GM18517 (cell line): ENCODE measurements at regions not wholly inside any gene's neighbourhood (a gene's known extent, or its start where the extent isn't known, plus 50 kb on each side); places are given as distances from the start of the nearest gene placed in this dataset.

Experiments
- ATAC-seq: cut with Tn5 transposase; IDR thresholded peaks from one replicate; pipeline ENCODE4 v1.9.1; 2021; ENCODE audit warnings: mild to moderate bottlenecking, moderate library complexity; ENCODE audit not compliant: unreplicated experiment

DNA sequence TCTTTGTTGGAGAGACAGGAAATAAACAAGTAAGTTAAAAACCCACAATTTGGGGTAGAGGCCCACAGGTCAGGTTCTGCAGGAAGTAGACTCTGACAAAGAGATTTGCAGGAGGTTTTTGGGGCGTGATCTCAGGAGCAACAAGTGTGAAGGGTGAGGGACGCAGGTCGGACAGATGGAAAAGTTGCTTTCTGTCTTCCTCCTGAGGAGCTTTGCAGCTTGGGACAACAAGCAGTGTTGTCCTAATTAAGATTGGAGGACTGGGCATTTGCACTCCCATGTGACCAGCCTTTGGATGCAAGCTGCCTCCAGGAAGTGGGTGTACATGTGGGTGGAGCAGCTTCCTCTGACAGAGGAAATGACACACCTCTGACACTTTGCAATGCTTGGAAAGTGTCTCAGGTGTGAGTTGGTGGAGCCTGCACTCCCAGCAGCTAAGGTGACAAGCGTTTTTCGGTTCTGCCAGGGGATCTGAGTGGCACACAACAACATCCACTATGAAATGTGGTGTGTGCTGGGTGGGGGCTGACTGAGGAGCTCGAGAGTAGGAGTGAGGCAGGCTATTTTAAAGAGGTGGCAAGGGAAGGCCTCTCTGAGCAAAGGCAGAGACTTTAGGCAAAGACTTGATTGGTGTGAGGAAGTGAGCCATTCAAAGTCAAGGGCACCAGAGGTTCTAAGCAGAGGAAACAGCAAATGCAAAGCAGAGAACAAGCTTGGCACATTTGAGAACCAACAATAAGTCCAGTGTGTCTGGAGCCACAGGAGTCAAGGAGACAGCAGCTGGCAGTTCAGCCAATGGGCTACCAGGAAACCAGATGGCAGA lies 339.8 kb upstream of the GATB start:
- peak; percentile 62 for ATAC-seq

DNA sequence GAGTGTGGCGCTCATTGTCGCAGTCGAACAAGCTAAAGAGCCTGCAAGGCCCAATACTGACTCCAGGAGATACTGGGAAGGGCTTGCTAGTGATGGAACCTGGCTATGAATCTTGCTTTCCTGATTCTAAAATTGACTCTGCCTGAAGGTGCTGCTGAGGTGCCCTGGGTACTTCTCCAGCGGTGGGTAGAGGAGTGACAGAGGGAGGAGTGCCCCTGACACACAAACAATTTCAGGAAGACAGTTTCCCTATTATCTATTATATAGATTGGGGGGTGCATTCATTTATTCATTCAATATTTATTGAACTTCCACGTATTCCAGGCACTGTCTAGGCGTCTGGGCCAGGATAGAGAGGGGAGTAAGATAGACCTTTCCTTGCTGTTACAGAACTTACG lies 339.2 kb upstream of the GATB start:
- ATAC-seq = no peak

DNA sequence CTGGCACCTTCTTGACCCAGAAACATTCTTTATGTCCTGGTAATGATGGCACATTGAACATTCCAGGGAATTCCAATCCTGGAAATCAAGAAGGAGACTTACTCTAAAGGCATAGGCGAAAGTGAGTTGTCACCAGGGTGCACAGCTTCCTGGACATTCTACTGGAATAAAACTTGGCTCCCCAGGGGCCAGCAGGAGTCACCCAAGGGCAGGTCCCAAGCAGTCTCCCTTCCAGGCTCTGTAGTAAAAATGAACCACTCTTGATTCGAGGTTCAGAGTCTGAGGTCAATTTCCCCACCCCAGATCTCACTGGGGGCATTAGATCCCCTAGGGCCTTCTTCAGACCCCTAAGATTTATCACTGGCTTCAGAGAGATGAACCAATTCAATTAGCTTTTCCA lies 338.7 kb upstream of the GATB start:
- ATAC-seq = no peak

DNA sequence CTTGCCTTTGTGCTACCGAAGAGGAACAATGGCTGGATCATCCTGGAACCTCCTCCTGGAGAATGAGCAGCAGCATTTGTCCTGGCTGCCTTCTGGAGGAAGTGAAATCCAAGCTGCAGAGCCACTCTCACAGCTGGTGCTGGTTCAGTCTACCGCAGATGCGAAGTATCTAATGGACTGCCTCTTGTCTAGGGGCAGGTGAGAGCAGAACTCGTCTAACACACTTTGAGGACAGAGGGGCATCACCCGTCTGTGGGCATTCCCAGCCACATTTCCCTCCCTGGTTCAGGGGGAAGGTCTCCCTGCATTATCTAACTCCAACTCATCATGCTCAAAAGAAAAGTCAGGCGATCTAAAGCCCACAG lies 338.2 kb upstream of the GATB start:
- no peak for ATAC-seq

DNA sequence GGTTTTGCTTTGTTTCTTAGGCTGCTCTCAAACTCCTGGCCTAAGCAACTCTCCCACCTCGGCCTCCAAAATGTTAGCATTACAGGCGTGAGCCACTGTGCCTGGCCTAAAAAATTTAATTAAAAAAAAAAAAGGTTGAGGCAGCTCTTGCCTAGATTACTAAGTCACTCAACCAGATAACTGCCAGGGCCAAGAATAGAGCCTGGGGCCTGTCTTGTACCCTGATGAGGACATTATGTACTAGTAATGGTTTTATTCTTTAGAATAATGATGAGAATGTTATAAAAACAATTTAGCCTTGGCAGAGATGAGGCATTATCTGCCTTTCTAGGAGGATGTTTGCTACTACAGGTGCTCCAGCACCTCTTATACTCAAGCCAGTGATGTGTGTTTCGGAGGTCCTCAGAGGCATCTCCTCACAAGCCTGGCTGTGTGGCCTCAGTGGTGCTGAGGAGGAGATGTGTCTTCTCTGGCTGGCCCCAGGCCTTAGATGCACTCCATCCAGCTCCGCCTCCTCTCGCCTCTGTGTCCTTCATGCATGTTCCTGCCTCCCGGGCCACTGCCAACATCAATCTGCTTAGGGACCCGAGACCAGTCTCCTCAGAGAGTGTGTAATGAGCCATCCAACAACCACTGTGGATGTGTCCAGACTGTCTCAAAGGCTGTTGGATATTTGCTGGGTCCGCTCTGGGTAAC lies 337.7 kb upstream of the GATB start:
- ATAC-seq = no peak

DNA sequence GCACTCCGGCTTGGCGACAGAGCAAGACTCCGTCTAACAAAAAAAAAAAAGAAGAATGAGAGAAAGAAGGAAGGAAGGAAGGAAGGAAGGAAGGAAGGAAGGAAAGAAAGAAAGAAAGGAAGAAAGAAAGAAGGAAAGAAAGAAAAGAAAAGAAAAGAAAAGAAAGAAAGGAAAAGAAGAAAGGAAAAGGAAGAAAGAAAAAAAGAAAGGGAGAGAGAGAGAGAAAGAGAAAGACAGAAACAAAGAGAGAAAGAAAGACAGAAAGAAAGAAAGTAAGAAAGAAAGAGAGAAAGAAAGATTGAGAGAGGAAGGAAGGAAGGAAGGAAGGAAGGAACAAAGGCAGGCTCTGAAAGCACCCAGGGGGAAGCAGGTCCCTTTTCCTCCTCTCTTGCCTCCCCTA lies 336.6 kb upstream of the GATB start:
- ATAC-seq = no peak

DNA sequence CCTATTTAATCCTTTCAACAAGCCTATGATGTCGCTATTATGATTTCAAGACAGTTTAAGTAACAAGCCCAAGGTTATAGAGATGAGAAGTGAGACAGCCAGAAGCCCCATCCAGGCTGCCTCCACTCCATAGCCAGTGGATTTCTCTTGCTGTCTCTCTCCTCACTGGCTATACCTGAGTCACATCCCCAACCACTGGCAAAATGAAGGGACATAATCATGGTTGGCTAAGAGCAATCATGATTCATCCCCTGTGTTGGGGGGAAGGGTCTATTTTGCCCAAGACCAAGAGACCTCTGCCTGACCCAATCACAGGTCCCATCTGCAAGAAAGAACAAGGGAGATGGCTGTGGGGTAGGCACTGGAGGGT lies 334.9 kb upstream of the GATB start:
- no peak for ATAC-seq

DNA sequence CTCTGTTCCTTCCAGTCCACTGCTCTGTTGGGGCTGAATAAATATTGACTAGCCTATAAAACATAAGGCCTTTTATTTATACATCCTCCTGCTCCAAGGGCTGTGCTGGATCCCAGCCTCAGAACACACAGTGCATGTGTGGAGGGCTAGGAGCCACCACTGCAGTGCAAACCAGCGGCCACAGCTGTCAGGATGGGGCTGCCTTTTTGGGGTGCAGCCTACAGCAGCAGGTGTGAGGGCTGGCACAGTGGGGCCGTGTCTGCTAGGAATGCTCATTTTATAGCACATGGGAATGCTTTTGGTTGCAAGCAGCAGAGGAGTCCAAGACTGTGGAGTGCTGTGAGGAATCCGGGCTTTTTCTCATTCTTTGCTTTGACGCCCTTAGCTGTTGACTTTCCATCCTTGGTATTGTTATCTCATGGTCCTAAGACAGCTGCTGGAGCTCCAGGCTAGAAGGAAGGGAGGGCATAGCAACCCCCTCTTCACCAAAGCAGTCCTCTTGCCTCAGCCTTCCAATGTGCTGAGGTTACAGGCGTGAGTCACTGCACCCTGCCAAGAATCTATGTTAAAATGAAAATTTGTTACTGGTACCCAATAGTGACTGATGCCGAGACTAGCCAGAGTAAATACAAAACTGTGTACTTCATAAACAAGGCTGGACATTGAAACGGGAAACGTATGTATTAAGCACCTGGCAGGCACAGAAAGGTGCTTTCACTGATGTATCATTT lies 334.3 kb upstream of the GATB start:
- no peak for ATAC-seq

DNA sequence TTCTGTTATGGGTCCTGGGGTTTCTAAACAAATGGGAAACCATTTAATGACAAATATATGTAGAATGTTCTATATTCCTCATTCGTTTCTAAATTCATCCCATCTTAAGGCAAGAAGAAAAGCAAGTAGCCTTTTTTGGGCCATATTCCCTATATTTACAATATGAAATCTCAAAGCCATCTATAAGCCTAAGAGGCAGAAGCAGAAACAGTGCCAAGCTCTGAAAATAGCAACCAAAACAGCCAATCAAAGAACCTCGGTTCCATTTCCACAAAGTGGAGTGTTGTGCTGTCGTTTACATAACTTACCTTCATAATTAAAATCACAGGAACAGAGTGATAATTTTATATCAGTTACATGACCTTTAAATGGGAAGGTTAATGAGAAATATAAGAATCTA lies 330.6 kb upstream of the GATB start:
- no peak for ATAC-seq

DNA sequence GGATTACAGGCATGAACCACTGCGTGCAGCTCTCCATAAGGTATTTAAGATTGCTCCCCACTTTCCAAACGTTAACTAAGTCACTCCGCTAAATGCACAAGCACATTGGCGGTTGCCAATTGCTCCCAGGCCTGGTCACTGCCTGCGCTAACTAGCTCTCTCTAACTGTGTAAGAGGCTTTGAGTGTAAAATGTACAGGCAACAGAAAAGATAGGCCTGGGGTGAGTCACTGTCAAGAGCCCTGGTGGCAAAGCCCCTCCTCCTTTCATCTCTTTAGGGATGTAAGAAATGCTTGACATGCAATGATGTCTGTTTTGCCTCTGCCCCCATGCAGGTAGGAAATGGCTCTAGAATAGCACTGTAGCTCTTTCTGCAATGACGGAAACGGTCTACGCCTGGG lies 329.7 kb upstream of the GATB start:
- ATAC-seq = no peak

DNA sequence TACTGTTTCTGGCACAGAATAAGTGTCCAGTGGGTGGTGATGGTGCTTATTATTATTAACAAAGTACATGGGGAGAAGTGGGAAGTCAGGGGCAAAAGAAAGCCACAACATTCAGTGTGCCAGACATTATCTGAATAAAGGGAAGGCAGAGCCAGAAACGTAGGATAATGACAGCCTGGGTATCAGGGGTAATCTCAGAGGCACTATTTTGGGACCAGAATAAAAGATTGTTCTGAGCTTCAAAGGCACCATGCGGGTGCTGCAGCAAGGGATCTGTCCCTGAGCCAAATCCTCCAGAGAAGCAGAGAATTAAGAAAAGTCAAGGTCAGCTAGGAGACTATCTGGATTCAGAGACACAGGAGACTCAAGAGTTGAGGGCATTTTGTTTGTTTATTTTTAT lies 328.8 kb upstream of the GATB start:
- ATAC-seq = no peak

DNA sequence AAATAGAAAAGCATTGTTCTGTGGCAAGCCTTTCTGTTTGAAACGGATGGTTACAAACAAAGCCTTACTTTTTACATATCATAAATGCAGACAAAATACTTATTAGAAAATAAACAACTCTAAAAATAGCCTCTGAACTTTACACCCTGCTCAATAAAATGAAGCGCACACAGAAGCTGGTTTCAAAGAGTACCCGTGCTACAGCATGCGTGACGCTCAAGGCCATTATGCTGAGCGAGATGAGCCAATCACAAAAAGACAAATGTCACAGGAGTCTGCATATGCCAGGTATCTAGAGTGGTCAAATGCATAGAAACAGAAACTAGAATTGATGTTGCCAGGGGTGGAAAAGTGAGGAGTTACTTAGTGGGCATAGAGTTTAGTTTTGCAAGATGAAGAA lies 326.5 kb upstream of the GATB start:
- no peak for ATAC-seq

DNA sequence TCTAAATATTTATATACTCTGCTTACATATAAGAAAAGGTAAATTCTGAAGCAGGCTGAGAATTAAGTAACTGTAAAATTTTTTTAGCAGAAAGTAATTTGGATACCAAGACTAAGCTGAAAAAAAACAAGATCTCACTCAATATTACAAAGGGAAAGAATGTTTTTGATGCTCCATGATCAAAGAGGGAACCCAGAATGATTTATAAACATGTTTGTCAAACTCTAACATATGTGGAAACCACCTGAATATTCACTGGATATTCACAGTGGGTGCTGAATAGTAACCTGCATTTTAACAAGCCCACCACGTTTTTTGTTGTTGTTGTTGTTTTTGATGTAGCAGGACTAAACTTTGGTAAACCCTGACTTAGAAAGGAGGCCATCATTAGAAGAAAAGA lies 324.9 kb upstream of the GATB start:
- ATAC-seq = no peak

DNA sequence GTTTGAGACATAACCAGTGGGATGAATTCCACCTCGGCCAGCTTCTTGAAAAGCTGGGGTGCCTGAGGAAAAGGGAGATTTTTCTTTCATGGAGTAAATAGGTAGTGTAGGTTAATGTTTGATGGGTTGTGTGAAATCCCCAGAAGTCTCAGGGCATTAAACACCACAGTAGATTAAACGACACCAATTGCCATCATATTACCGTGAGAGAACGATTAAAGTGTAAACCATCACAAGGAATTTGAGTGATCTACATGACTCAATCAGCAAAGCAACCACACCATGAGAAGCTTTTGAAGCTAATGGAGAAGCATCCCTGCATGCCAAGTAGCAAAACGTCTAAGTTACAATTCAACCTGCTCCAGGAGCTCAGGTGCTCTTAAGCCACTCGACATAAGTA lies 322.5 kb upstream of the GATB start:
- no peak for ATAC-seq

DNA sequence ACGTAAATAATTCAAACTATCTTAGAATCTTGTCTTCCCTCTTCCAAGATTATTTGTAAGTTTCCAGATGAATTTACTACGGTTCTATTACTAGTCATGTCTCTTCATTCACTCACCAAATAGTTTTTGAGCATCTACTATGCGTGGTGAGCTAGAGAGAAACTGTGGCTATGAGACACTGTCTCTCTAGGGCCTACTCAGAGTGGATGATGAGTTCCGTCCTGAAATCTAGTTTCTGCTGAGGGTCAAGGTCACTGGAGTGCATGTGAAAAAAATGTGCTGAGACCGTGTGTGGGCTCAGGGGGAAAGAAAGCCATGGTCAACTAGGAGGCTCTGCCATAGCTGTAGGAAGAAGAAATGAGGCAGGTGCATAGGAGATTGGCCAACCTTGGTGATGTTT lies 320.2 kb upstream of the GATB start:
- ATAC-seq = peak; percentile 57

DNA sequence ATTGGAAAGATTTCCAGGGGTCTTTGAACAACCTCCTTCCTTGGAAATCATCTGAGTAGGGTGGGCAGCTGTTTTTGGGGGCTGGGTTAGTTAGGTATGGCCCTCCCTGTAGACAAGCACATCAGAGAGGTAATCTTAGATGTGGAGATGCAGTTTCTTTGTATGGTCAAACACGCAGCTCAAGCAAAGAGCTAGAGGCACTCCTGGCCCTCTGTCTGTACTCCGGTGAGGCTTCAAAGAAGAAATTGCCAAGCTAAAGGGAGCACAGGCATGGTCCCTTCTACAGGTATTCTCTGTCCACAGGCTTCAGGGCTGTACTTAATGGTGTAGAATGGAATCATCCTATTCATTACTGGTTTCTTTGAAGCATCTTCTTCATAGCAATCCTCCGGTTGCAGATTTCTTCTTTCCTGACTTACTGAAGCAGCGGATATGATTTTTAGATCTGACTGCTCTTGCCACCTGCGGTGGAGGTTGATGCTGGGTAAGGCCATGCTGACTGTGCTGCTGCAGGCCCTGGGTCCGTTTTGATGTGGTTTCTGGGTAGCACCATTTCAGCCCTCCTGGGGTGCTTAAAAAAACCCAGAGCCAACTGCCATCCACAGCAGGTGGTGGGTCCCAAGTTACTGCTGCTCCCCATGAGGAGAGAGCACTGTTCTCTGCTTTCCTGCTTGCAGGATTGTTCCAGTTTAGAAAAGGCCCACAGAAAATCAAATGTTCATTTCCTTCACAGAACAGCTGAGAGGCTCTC lies 318.9 kb upstream of the GATB start:
- no peak for ATAC-seq

DNA sequence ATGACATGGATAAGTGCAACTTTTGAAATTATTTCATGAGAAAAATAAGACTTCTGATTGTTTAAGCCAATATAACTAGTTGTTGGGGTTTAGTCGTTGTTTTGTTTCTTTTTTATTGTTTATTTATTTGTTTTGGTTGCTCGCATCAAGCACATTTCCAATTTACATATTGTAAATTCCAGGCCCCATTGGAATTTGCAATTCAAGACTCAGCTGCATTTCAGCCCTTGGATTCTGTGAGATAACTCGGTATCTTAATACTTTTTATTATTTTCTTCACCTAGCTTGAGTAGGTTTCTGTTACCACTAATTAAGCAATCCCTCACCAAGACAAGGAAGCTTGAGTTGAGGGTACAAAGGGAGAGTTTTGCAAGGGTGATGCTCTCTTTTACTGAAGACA lies 318.3 kb upstream of the GATB start:
- no peak for ATAC-seq

DNA sequence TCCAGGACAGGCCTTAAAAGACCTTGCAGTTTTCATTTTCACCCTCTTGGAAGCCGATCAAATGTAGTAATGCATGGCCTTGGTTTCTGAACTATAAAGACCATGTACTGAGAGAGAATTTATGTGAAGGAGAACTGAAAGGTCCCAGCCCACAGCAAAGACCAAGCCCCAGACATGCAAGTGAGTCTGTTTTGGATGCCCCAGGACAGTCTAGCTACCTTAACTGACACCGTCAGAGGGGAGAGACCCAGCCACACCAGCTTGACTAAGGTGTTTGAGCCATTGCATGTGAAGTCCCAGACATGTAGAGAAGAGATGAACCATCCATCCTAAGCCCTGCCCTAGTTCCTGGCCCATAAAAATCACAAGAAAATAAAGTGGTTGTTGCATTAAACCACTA lies 316.8 kb upstream of the GATB start:
- no peak for ATAC-seq

DNA sequence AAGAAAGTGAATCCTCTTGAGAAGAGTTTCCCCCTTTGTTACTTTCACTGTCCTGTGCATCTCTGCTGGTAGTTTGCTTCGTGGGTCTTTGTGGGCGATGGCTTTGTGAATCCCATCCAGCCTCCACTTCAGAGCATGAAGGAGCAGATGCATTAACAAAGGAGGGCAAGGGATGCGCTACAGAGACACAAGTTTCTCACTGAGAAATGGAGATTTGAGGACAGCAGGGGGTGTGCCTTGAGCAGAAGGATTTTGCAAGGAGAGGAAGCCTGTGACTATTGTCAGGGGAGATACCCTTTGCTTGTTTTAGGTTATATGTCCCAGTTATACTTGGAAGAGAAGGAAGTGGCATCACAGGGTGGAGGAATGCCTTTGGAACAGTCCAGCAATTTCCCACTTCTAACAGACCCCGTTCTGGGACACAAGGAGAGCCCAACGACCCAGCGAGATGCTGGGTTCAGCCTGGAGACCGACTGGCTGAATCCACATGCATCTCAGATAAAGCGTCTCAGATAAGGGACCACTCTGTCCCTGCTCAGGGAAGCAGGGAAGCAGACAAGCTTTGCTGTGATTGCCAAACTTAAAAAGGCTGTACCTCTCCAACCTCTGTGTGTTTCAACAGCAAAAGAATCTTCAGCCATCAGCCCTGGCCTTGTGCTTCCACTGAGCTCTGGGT lies 314.6 kb upstream of the GATB start:
- ATAC-seq = no peak

DNA sequence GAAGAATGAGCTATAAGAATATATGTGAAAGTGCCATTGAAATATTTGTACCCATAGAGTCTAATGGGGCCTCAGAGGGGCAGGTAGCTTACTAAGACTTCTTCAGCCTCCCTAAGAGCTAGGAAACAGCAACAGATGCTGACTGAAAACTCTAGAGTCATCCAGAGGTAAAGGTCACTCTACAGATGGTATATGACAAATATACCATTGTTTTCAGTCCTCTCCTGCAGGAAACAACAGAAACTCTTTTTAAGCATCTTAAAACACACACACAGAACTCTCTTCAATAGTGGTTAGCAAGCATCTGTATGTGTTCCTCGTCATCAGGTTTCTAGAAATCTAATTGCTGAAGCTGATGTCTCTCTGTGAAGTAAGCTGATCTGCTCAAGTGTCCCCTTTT lies 313.8 kb upstream of the GATB start:
- ATAC-seq = no peak

DNA sequence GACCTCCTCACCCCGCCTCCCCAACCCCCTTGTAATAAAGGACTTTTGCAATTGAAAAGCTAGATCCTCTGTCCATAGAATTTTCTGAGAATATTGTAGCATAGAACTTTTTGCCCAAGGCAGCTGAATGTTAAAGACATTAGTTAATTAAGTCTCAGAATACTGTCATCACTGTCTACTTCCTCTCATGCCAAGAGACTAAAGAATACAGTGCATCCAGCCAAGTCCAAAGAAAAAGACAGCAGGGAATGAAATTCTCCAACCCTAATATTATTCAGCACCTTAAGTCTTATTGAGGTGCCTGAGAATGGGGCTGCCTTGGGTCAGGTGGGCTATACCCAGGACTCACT lies 313.3 kb upstream of the GATB start:
- ATAC-seq = no peak
